ENCODE measurements at regions not wholly inside any gene's neighbourhood (a gene's known extent, or its start where the extent isn't known, plus 50 kb on each side); places are given as distances from the start of the nearest gene placed in this dataset.

DNA sequence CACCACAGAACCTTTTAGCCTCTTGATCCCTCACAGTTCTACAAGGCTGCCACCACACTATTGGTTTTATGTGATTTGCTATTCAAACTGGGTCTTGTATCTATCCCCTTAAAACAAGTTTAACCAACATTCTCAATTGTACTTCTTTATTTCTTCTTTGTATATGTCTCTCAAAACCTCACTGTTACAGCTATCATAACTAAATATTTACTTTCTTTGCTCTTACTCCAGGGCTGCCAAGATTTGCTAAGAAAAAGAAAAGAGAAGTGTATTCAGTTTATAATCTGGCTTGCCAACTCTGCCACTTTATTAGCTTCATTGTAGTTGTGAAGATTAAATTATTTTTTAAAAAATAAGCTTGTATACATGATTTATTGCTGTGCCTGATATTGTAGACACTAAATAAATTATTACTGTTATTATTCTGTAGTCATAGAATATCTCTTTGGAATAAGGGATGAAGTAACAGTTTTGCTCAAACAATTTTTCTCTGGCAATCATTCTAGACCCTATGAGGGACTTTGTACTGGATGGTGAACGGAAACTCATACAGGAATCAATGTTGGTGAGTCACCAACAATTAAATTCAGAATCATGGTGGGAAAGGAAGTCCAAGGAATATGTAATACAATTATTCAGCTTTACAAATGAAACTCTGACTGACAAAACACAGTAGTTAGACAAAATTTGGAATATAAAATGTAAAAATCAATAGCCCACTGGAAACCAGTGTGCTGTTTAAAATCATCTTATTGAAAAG is 127.1 kb upstream of the DCAF8L1 start:
- ATAC-seq (no peak), DNase-seq (ENCODE audit: missing footprints) (no peak)
- intact Hi-C loops (cut with DNase I): no loop called here

- intact Hi-C loops (cut with DNase I): no loop called here
- no peak for ATAC-seq
- no peak for DNase-seq (ENCODE audit: missing footprints)
These were observed 117.9 kb upstream of the DCAF8L1 start for GRCh38 chrX:28099166-28099565.

DNA sequence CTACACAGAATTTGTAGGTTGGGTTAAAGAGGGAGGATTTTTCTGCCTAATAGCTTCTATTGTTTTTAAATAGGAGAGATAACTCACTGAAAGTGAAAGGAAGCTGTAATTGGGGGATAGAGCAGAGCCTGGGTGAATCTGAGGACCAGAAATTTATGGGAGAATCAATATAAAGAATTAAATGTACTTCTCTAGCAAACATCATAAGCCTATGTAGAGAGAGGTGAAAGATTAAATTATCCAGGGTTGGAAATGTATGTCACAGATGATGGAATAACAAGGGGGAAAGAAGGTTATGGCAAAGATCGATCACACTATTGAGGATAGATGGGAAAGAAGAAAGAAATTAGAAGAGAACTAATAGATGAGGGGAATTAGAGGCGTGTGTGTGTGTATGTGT is 104.4 kb upstream of the DCAF8L1 start:
- intact Hi-C loops (cut with DNase I): no loop called here
- ATAC-seq (no peak), DNase-seq (ENCODE audit: missing footprints) (no peak)

GRCh38 chrX:28058901-28059300 is 77.7 kb upstream of the DCAF8L1 start:
- DNase-seq (ENCODE audit: missing footprints): no peak
- intact Hi-C loops (cut with DNase I): no loop called here
- no peak for ATAC-seq

- ATAC-seq: no peak
- peak; percentile 42 for DNase-seq (ENCODE audit: missing footprints)
- intact Hi-C loops (cut with DNase I): no loop called here
These were observed 61.7 kb upstream of the DCAF8L1 start for GRCh38 chrX:28042826-28043564.

GRCh38 chrX:28042260-28042659 is 61.0 kb upstream of the DCAF8L1 start:
- intact Hi-C loops (cut with DNase I): no loop called here
- no peak for DNase-seq (ENCODE audit: missing footprints)
- no peak for ATAC-seq

DNA sequence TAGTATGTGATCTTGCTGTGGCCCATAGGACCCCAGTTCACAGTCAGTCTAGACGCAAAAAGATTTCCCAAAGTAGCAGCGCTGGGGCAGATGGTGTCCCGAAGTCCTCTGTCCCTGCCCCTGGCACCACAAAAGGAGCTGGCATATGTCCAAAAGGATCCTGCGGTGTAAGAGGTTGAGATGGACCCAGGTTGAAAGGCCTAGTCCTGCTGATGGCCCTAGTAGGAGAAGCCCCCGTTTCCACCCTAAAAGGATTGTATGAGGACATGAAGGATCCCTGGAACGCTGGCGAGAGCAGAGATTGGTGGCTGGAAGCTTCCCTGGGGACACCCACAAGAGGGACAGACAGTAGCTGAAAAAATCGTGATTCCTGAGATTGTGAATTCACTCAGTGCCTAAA is 58.0 kb upstream of the DCAF8L1 start:
- ATAC-seq (no peak), DNase-seq (ENCODE audit: missing footprints) (no peak)
- intact Hi-C loops (cut with DNase I): no loop called here
